Stimulated activated memory B cell treated with anti-CD40 and anti-IgM and Interleukin-4, amounts not matched to agents 10 μg/mL and 1 μg/mL and 100 μg/mL, for 72 hours (primary cell): ENCODE measurements at regions not wholly inside any gene's neighbourhood (a gene's known extent, or its start where the extent isn't known, plus 50 kb on each side); places are given as distances from the start of the nearest gene placed in this dataset.

Experiments
- ATAC-seq: fragments of 150-1000 bp; cut with Tn5 transposase; 2 replicates; pipeline ENCODE4 v1.10.0; 2021
- H3K27ac Mint-ChIP-seq: one replicate; pipeline ENCODE4 v1.8.0; 2022; ENCODE audit warnings: mild to moderate bottlenecking, mixed read lengths
- H3K27me3 Mint-ChIP-seq: one replicate; pipeline ENCODE4 v1.8.0; 2022; ENCODE audit warnings: mixed read lengths
- H3K36me3 Mint-ChIP-seq: one replicate; pipeline ENCODE4 v1.8.0; 2022; ENCODE audit warnings: mixed read lengths
- H3K4me1 Mint-ChIP-seq: one replicate; pipeline ENCODE4 v1.8.0; 2022; ENCODE audit warnings: mixed read lengths
- H3K4me3 Mint-ChIP-seq: one replicate; pipeline ENCODE4 v1.8.0; 2022; ENCODE audit warnings: mild to moderate bottlenecking, moderate library complexity, mixed read lengths
- H3K9me3 Mint-ChIP-seq: one replicate; pipeline ENCODE4 v1.8.0; 2022; ENCODE audit warnings: mixed read lengths

- Mint-ChIP-seq H3K4me1 (no peaks in the 10 kb centered on the region), H3K4me3 (no peak overlapping the region), H3K36me3 (no peaks in the 10 kb centered on the region), H3K27me3 (no peaks in the 10 kb centered on the region), H3K27ac (no peak overlapping the region), H3K9me3 (peaks cover 3% of the 10 kb centered on the region)
- no peak for ATAC-seq
Observed at GRCh38 chr9:78607853-78608252, 310.9 kb downstream of the PSAT1 start.

- Mint-ChIP-seq H3K27ac (no peak overlapping the region), H3K4me1 (no peaks in the 10 kb centered on the region), H3K27me3 (no peaks in the 10 kb centered on the region), H3K36me3 (no peaks in the 10 kb centered on the region), H3K4me3 (no peak overlapping the region), H3K9me3 (no peaks in the 10 kb centered on the region)
- ATAC-seq: no peak
Observed at GRCh38 chr9:78609450-78609849, 312.5 kb downstream of the PSAT1 start.

GRCh38 chr9:78612091-78612490 is 315.2 kb downstream of the PSAT1 start:
- Mint-ChIP-seq H3K27ac (no peak overlapping the region), H3K4me3 (no peak overlapping the region), H3K36me3 (no peaks in the 10 kb centered on the region), H3K27me3 (no peaks in the 10 kb centered on the region), H3K4me1 (no peaks in the 10 kb centered on the region), H3K9me3 (no peaks in the 10 kb centered on the region)
- ATAC-seq: no peak

- H3K27ac Mint-ChIP-seq: no peak overlapping the region
- H3K4me1 Mint-ChIP-seq: no peaks in the 10 kb centered on the region
- no peak overlapping the region for H3K4me3 Mint-ChIP-seq
- H3K36me3 Mint-ChIP-seq: no peaks in the 10 kb centered on the region
- no peaks in the 10 kb centered on the region for H3K27me3 Mint-ChIP-seq
- no peak for ATAC-seq
- H3K9me3 Mint-ChIP-seq: no peaks in the 10 kb centered on the region
Observed at GRCh38 chr9:78613006-78613405, 316.1 kb downstream of the PSAT1 start.

- no peaks in the 10 kb centered on the region for H3K27me3 Mint-ChIP-seq
- no peaks in the 10 kb centered on the region for H3K4me1 Mint-ChIP-seq
- H3K36me3 Mint-ChIP-seq: no peaks in the 10 kb centered on the region
- no peak overlapping the region for H3K4me3 Mint-ChIP-seq
- H3K27ac Mint-ChIP-seq: no peak overlapping the region
- no peaks in the 10 kb centered on the region for H3K9me3 Mint-ChIP-seq
- no peak for ATAC-seq
Observed at GRCh38 chr9:78614892-78615291, 318.0 kb downstream of the PSAT1 start.

- no peak for ATAC-seq
- H3K4me1 Mint-ChIP-seq: no peaks in the 10 kb centered on the region
- no peaks in the 10 kb centered on the region for H3K36me3 Mint-ChIP-seq
- no peak overlapping the region for H3K4me3 Mint-ChIP-seq
- H3K27ac Mint-ChIP-seq: no peak overlapping the region
- H3K27me3 Mint-ChIP-seq: no peaks in the 10 kb centered on the region
- no peaks in the 10 kb centered on the region for H3K9me3 Mint-ChIP-seq
Observed at GRCh38 chr9:78615372-78615771, 318.4 kb downstream of the PSAT1 start.

- no peak overlapping the region for H3K27ac Mint-ChIP-seq
- no peak overlapping the region for H3K4me3 Mint-ChIP-seq
- no peaks in the 10 kb centered on the region for H3K9me3 Mint-ChIP-seq
- no peaks in the 10 kb centered on the region for H3K27me3 Mint-ChIP-seq
- H3K4me1 Mint-ChIP-seq: no peaks in the 10 kb centered on the region
- no peak for ATAC-seq
- H3K36me3 Mint-ChIP-seq: no peaks in the 10 kb centered on the region
Observed at GRCh38 chr9:78618735-78619134, 321.8 kb downstream of the PSAT1 start.

- H3K36me3 Mint-ChIP-seq: no peaks in the 10 kb centered on the region
- no peaks in the 10 kb centered on the region for H3K4me1 Mint-ChIP-seq
- no peaks in the 10 kb centered on the region for H3K9me3 Mint-ChIP-seq
- H3K4me3 Mint-ChIP-seq: no peak overlapping the region
- no peak for ATAC-seq
- no peak overlapping the region for H3K27ac Mint-ChIP-seq
- H3K27me3 Mint-ChIP-seq: no peaks in the 10 kb centered on the region
Observed at GRCh38 chr9:78620303-78620702, 323.4 kb downstream of the PSAT1 start.

- H3K4me1 Mint-ChIP-seq: no peaks in the 10 kb centered on the region
- no peaks in the 10 kb centered on the region for H3K27me3 Mint-ChIP-seq
- H3K27ac Mint-ChIP-seq: no peak overlapping the region
- no peaks in the 10 kb centered on the region for H3K36me3 Mint-ChIP-seq
- no peak overlapping the region for H3K4me3 Mint-ChIP-seq
- no peak for ATAC-seq
- no peaks in the 10 kb centered on the region for H3K9me3 Mint-ChIP-seq
Observed at GRCh38 chr9:78620764-78621163, 323.8 kb downstream of the PSAT1 start.

GRCh38 chr9:78622126-78622525 is 325.2 kb downstream of the PSAT1 start:
- no peak for ATAC-seq

GRCh38 chr9:78626971-78627370 is 330.0 kb downstream of the PSAT1 start:
- peaks cover 3% of the 10 kb centered on the region for H3K9me3 Mint-ChIP-seq

More at GRCh38 chr9:78622126-78622525, 325.2 kb downstream of the PSAT1 start:
- H3K27me3 Mint-ChIP-seq: no peaks in the 10 kb centered on the region
- H3K4me1 Mint-ChIP-seq: no peaks in the 10 kb centered on the region
- no peaks in the 10 kb centered on the region for H3K9me3 Mint-ChIP-seq
- H3K27ac Mint-ChIP-seq: no peak overlapping the region
- no peaks in the 10 kb centered on the region for H3K36me3 Mint-ChIP-seq
- H3K4me3 Mint-ChIP-seq: no peak overlapping the region

GRCh38 chr9:78630966-78631365 is 334.0 kb downstream of the PSAT1 start:
- Mint-ChIP-seq H3K27me3 (no peaks in the 10 kb centered on the region), H3K9me3 (peaks cover 3% of the 10 kb centered on the region), H3K4me1 (peaks cover 19% of the 10 kb centered on the region), H3K27ac (peak overlapping the region; percentile 25), H3K4me3 (peak overlapping the region; percentile 19), H3K36me3 (no peaks in the 10 kb centered on the region)
- ATAC-seq: peak; percentile 67

More at GRCh38 chr9:78626971-78627370, 330.0 kb downstream of the PSAT1 start:
- no peaks in the 10 kb centered on the region for H3K36me3 Mint-ChIP-seq
- H3K27ac Mint-ChIP-seq: no peak overlapping the region
- H3K4me3 Mint-ChIP-seq: no peak overlapping the region
- ATAC-seq: no peak
- peaks cover 13% of the 10 kb centered on the region for H3K4me1 Mint-ChIP-seq
- H3K27me3 Mint-ChIP-seq: no peaks in the 10 kb centered on the region

- H3K27me3 Mint-ChIP-seq: no peaks in the 10 kb centered on the region
- H3K27ac Mint-ChIP-seq: no peak overlapping the region
- H3K36me3 Mint-ChIP-seq: no peaks in the 10 kb centered on the region
- no peak for ATAC-seq
- H3K4me3 Mint-ChIP-seq: no peak overlapping the region
- H3K4me1 Mint-ChIP-seq: no peaks in the 10 kb centered on the region
- peaks cover 4% of the 10 kb centered on the region for H3K9me3 Mint-ChIP-seq
Observed at GRCh38 chr9:78640728-78641127, 343.8 kb downstream of the PSAT1 start.

- ATAC-seq: no peak
- Mint-ChIP-seq H3K27ac (no peak overlapping the region), H3K36me3 (no peaks in the 10 kb centered on the region), H3K4me1 (no peaks in the 10 kb centered on the region), H3K9me3 (peaks cover 6% of the 10 kb centered on the region), H3K4me3 (no peak overlapping the region), H3K27me3 (no peaks in the 10 kb centered on the region)
Observed at GRCh38 chr9:78644359-78644758, 347.4 kb downstream of the PSAT1 start.

GRCh38 chr9:78654324-78654723 is 357.4 kb downstream of the PSAT1 start:
- Mint-ChIP-seq H3K4me3 (no peak overlapping the region), H3K4me1 (no peaks in the 10 kb centered on the region), H3K27me3 (no peaks in the 10 kb centered on the region), H3K27ac (no peak overlapping the region), H3K36me3 (no peaks in the 10 kb centered on the region), H3K9me3 (peaks cover 6% of the 10 kb centered on the region)
- ATAC-seq: no peak

- Mint-ChIP-seq H3K27me3 (peaks cover 6% of the 10 kb centered on the region), H3K36me3 (no peaks in the 10 kb centered on the region), H3K4me3 (no peak overlapping the region), H3K27ac (no peak overlapping the region), H3K4me1 (peaks cover 6% of the 10 kb centered on the region), H3K9me3 (no peaks in the 10 kb centered on the region)
- ATAC-seq: no peak
Observed at GRCh38 chr9:78663369-78663768, 366.4 kb downstream of the PSAT1 start.

GRCh38 chr9:78664370-78664769 is 367.4 kb downstream of the PSAT1 start:
- Mint-ChIP-seq H3K36me3 (no peaks in the 10 kb centered on the region), H3K9me3 (no peaks in the 10 kb centered on the region), H3K4me1 (peaks cover 6% of the 10 kb centered on the region), H3K4me3 (no peak overlapping the region), H3K27me3 (peaks cover 6% of the 10 kb centered on the region), H3K27ac (no peak overlapping the region)
- no peak for ATAC-seq
